Stimulated activated CD4-positive, alpha-beta T cell treated with anti-CD3 and anti-CD28 coated beads, Interleukin-1b, Interleukin-23, amount 100 ng/mL, for 1 hour (primary cell): ENCODE measurements at regions not wholly inside any gene's neighbourhood (a gene's known extent, or its start where the extent isn't known, plus 50 kb on each side); places are given as distances from the start of the nearest gene placed in this dataset.
"Not testable (repeated sequence)": the region's sequence is repeated elsewhere in the genome, so short reads cannot be mapped to it uniquely, and the experiment has no call there.

ENCODE experiments used
- DNase-seq, 2 donors: peaks; one replicate each; pipeline ENCODE4 v3.0.0-alpha.2; 2020; ENCODE audit warnings: low read depth in 2 of 2

GRCh38 chr12:67534681-67535080 is 113.9 kb upstream of the DYRK2 start:
- DNase-seq = no peak

GRCh38 chr12:67535176-67535575 is 113.4 kb upstream of the DYRK2 start:
- no peak for DNase-seq

DNA sequence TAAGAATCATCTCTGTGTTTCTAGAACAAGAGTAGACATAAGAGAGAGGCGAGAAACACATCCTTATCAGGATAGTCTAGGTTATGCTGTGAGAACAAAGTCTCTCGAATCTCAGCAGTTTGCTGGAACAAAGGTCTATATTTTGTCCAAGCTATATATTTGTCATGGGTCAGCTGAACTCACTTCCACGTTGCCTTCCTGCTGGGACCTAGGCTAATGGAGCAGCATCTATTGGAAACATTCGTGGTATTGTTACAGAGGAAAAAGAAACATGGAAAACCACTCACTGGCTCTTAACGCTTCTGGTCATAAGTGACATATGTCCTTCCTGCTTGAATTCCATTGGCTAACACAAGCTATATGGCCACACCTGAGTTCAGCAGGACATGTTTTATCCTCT is 112.6 kb upstream of the DYRK2 start:
- no peak for DNase-seq

- DNase-seq = no peak
Observed at GRCh38 chr12:67539329-67539728, 109.2 kb upstream of the DYRK2 start.

DNA sequence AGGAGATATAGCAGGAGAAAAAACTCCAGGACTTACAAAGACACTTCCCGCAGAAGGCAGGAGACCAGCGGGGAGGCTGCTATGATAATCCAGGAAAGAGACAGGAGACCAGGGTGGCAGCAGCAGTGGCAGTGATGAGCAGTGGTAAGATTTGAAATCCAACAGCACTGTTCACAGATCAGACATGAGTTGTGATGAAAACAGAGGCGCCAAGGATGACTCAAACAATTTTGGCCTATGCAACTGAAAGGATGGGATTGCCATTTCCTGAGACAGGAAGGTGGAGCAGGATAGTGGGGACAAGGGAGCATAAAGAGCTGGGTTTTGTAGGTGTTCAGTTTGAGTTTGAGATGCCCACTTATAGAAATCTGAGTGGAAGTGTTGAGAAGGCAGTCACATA is 108.6 kb upstream of the DYRK2 start:
- DNase-seq = no peak

DNA sequence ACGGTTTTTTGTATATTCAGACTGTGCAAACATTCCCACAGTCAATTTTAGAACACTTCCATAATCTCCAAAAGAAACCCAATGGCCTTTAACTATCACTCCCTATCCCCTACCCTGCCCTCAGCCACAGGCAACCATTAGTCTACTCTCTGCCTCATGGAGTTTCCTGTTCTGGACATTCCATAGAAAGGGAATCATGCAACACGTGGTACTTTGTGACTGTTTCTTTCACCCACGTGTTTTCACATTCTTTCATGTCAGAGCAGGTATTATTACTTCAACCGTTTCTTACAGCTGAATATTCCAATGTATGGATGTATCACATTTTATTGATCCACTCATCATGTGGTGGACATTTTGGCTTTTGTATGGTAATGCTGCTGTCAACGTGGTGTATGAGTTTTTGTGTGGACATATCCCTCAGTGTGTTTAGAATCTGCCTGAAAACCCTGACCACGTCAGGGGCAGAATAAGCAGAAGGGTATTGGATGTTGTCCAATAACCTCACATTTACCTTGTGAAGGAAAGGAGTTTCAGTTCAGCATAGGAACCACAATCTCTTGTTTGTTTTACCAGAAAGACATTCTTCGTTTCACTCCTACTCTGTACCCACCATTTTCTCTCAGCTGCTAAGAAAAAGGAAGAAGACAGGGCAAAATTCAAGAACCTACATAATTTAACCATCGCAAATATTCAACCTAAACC is 107.5 kb upstream of the DYRK2 start:
- DNase-seq = no peak

DNA sequence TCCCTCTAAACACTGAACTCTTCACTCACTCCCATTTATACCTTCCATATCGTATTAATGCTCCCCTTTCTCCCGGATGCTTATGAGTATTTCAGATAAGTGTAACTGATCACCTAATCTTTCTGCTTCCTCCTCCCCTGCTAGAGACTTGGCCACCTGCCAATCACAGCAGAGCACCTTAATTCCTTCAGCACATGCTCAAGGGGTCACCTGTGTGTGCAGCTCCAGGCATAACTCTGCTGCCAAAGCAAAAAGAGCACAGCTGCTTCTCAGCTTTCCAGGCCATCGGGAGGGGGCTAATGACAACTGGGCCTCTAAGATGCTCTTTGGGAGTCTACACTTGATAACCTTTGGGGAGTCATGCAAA is 106.9 kb upstream of the DYRK2 start:
- DNase-seq = no peak

DNA sequence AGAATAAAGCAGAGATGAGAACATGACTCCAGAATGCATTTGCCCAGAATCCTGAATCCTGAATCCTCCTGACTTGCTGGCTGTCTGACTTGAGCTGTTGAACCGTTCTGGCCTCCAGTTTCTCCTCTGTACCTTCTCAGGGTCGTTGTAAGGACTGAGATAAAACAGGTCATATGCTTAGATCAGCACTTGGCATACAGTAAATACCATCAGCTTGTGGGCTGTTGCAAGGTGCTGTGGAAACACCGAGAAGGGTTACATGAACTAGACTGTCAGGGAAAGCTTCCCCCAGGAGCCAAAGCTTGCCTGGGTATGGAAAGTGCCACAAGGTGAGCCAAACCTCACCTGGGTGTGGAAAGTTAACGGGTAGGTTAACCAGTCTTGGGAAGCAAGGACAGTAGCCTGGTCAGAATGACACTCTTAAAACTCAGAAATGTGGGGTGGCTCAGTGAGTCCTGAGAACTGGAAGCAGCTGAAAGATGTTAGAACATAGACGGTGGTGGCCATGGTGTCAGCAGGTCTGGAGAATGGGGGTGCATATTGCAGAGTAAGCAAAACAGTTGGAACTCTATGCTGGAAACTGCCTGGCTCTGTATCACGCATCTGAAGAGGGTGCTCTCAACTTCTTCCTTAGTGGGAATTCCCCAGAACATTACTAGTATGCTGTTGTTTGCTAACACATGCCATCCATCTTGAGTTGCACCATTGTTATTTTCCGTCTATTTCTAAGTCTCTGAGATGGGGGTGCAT is 105.3 kb upstream of the DYRK2 start:
- no peak for DNase-seq

GRCh38 chr12:67545298-67545697 is 103.2 kb upstream of the DYRK2 start:
- DNase-seq = no peak

DNA sequence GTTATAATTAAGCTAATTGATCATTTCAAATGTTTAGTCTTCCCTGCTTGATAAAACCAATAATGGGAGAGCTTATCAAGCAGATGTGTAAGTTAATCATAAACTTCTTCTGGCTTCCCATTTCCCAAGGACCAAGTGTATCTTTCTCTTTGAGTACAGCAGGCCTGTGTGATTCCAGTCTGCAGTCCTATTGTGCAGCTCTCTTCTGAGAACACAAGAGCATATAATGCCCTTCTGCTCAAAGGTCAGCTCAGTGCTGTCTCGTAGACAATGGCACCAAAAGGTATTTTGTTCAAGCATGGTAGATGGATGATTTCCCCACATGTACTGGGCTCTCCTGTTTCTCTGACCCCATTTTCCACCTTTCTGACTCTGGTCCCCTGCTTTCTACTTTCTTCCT is 101.8 kb upstream of the DYRK2 start:
- DNase-seq = no peak

DNA sequence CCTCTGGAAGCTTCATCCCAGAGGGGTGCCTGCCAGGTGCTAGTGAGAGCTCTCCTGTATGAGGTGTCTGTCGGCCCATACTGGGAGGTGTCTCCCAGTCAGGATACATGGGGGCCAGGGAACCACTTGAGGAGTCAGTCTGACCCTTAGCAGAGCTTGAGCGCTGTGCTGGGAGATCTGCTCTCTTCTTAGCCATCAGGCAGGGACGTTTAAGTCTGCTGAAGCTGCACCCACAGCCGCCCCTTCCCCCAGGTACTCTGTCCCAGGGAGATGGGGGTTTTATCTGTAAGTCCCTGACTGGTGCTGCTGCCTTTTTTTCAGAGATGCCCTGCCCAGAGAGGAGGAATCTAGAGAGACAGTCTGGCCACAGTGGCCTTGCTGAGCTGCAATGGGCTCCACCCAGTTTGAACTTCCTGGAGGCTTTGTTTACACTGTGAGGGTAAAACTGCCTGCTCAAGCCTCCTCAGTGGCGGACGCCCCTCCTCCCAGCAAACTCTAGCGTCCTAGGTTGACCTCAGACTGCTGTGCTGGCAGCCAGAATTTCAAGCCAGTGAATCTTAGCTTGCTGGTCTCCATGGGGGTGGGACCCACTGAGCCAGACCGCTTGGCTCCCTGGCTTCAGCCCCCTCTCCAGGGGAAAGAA is 93.3 kb upstream of the DYRK2 start:
- DNase-seq = not testable (repeated sequence)

DNA sequence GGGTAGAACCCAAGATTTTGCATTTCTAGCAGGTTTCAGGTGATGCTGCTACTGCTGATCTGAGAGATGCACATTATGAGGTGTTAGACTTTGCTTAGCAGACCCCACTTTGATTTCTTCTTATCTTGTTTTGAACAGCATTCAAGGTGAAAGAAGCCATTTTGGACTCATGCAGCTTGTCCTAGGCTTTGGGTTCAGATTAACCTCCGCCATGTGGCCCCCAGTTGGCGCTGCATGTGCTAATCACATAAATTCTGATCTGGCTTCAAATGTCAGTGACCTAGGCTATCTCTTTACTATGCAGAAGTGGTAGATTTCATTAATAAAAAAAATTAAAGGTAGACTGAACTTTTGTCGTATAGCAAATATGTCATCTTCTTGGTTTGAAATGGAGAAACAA is 89.8 kb upstream of the DYRK2 start:
- no peak for DNase-seq

DNA sequence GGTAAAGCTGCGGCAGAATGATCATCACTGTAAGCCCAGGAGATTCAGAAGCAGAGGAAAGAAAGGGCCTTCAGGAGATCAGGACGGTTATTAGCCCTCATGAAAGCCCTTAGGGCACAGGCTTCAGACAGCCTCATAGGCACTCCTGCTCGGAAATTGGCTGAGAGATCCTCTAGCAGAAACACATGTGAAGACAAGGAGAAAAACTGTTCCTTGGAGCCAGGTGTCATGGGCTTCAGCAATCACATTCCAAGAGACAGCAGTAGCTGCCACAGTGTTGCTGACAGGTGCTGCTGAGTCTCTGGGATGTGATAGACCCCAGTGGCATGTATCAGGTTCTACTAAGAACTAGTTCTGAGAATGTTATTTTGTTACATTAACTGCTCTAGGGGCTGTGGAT is 88.8 kb upstream of the DYRK2 start:
- DNase-seq = no peak

- no peak for DNase-seq
Observed at GRCh38 chr12:67562513-67563287, 85.8 kb upstream of the DYRK2 start.

- no peak for DNase-seq
Observed at GRCh38 chr12:67568055-67568454, 80.5 kb upstream of the DYRK2 start.

GRCh38 chr12:67572492-67572891 is 76.1 kb upstream of the DYRK2 start:
- no peak for DNase-seq

DNA sequence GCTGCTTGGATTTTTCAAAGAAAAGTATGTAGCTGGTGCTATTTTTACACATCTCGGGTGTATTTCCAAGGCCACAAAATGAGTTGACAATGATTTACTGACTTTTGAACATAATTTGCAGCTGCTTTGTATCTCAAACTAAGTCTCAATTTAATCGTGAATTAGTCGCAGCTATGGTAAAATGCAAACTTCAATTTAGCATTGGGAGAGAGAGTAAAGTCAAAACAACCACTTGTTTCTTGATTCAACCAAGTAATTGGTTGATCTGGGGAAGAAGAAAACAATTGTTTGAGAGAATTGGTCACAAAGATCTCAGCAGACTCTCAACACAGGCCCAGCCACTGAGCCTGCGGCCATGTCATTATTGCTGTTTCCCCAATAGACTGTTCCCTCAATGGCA is 75.0 kb upstream of the DYRK2 start:
- DNase-seq = no peak

GRCh38 chr12:67578976-67579661 is 69.4 kb upstream of the DYRK2 start:
- DNase-seq = no peak

- DNase-seq = no peak
Observed at GRCh38 chr12:67579662-67580003, 68.9 kb upstream of the DYRK2 start.

DNA sequence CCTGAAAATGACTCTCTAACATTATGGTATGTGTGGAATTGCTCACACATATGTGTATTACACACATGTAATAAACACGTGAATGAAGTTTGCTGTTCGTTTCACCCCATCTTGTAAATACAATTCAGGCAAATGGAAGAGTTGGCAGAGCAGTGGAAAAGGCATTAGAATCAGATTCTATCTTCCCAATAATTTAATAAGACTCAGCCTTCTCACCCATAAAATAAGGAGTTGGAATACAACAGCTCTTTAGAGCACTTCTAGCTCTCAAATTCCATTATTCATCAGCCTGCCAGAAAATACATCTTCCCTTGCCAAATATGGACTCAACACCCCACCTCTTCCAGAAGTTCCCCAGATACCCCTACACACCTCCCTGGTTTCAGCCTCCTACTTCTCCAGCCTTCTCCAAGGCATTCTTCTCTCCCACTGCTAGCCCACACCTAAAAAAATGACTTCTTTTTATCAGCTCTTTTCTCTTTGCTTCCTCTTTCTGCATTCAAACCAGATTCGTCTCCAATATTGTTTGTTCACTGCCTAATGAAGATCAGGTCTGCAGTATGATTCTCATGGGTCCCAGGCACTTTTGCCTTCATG is 66.2 kb upstream of the DYRK2 start:
- no peak for DNase-seq

- no peak for DNase-seq
Observed at GRCh38 chr12:67582844-67583243, 65.7 kb upstream of the DYRK2 start.

GRCh38 chr12:67586951-67587350 is 61.6 kb upstream of the DYRK2 start:
- DNase-seq = no peak
